ENCODE measurements at regions not wholly inside any gene's neighbourhood (a gene's known extent, or its start where the extent isn't known, plus 50 kb on each side); places are given as distances from the start of the nearest gene placed in this dataset.

DNA sequence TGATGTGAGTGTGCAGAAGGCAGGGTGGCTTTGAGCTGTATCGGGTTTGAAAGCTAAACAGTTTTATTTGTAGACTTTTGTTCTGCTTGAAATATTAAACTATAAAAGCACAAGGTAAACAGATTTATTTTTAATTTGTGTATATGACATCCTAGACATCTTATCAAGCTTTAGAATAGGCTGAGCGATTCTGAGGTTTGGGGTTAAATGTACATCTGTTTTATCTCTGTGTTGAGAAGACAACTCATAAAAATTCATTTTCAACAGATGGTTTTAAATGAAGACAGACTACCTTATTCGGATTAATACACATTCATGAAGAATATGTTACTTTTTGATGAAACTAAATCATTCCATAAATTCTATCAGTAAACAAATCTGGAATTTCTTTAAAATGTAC, 368.8 kb downstream of the RPRM start:
- DNase-seq (ENCODE audit: low read depth in 2 of 3, low spot score in 2 of 3): no peak

DNA sequence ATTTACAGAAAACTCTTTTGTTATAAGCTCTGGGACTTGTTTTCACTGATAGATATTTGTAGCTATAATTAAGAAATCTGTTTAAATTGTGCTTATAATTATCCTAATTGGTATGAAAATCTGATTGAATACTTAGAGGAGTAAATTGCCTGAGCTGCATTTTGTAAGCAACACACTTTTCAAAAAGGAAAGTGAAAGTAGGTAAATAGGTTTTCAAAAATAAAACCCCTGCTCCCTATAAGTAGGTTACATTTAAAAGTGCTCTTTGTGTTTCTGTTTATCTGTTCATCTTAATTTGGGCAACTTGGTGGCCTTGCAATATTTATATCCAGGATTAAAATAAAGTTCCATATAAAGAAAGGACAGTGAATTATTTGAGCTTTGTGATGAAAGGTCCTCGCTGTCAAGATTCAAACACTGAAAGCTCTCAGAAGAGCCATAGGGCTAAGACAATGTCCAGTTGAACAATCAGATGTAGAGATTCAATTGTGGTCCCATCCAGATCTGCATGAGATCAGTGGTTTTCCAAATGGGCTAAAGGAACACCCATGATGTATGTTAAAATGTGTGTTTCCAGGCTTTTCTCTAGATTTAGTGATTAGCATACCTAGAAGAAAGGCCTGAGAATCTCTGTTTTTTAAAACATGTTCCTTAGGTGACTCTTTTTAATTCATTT, 371.6 kb downstream of the RPRM start:
- no peak for DNase-seq (ENCODE audit: low read depth in 2 of 3, low spot score in 2 of 3)

DNA sequence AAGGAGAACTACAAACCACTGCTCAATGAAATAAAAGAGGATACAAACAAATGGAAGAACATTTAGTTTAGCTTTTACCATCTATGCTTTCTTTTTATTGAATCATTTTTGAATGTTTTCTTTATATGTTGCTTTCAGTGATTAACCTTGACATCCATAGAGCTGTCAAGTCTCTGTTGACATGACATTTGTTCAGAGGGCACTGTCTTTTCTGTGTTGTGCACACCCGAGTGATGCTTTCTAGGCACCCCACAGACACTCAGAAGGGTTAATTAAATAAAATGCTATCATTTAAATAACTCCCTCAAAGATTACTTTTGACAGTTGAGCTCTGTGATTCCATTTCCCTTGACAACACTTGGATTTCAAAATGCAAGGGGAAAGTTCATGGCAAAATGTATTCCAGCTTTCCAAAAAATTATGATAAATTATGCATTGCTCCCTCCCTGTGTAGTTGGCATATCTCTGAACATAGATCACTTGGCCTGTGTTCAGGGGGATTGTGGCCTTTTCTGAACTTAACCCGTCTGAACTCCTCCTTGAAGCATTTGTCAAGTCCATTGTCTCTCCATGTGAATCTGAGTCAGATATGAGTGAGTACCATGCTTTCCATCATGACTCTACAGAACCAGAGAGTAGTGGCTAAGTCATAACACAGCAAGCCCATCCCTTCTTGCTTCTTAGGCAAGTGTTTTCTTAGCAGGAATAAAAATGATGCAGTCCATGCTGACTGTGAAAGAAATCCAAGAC, 372.6 kb downstream of the RPRM start:
- DNase-seq (ENCODE audit: low read depth in 2 of 3, low spot score in 2 of 3): no peak

DNA sequence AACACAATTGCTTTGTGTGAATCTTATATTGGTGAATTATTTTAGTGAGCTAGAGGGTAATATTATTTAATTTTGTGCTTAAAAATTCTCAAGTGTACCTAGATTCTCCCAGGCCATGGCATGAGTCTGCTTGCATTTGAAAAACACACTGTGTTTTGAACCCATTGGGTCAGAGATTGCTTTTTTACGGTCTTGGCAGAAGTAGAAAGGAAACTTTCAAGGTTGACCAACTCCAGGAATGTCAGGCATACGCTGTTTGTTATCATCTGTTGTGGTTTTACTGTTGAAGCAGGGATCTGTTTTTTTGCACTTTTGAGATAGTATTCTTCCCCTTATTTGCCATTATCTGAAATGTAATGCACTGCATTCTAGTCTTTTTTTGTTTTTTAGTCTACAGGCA, 377.4 kb downstream of the RPRM start:
- DNase-seq (ENCODE audit: low read depth in 2 of 3, low spot score in 2 of 3): no peak

DNA sequence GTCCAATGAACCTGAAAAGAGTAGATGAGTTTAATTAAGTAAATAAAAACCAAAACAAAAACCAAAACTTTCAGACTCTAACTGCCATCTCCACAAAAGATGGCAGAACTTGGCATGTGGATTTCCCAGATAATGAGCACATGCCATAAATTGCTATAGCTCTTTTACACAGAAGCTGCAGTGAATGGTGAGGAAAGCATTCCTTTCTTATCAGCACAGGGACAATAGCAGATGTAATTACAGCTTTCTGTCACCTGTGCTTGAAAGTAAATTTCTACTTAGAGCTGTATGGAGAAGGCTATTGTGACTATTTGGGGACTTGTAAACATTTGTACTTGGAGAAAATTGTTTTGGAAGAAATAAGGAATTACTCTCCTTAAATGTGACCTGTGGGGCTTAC, 378.4 kb downstream of the RPRM start:
- no peak for DNase-seq (ENCODE audit: low read depth in 2 of 3, low spot score in 2 of 3)

DNA sequence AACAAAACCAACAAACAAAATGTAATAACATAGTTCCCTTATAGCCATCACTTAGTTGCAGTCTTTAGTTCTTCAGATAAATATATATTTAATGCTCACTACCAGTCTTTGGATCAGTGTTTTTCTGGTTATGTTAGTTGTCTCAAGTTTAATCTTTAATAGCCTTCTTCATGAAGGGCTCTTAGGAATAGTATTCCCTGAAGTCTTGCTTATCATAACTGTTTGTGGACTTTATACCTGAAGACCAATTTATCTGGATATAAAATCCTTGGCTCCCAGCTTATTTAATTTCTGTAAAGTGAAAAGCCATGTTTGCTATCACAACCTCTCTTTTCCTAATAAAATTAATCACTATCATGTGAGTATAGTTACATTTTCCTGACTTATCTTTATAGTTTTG, 379.7 kb downstream of the ARL6IP6 start:
- DNase-seq (ENCODE audit: low read depth in 2 of 3, low spot score in 2 of 3): no peak

DNA sequence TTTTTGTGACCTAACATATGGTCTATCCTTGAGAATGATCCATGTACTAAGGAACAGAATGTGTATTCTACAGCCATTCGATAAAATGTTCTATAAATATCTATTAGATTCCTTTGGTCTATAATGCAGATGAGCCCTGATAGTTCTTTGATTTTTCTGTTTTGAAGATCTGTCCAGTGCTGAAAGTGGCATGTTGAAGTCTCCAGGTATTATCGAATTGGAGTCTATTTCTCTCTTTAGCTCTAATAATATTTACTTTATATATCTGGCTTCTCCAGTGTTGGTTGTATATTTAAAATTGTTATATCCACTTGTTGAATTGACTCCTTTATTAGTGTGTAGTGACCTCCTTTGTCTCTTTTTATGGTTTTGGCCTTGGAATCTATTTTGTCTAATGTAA, 377.9 kb downstream of the ARL6IP6 start:
- no peak for DNase-seq (ENCODE audit: low read depth in 2 of 3, low spot score in 2 of 3)

DNA sequence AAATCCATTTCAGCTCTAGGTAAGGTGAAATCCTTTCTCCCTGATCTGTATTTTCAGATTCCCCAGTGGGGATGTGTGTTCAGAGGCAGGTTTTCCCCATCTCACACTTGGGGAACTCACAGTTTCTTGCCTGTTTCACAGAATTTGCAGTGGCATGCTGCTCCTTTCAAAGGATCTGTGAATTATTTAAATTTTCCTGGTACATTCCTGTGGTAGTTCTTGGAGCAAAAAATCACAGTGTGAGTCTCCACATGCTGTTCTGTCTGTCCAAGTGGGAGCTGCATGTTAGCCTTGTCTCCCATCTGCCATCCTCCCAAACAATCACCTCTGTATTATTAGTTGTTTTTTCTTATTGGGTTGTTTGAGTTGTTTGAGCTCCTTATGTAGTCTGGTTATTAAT, 372.9 kb downstream of the ARL6IP6 start:
- no peak for DNase-seq (ENCODE audit: low read depth in 2 of 3, low spot score in 2 of 3)

DNA sequence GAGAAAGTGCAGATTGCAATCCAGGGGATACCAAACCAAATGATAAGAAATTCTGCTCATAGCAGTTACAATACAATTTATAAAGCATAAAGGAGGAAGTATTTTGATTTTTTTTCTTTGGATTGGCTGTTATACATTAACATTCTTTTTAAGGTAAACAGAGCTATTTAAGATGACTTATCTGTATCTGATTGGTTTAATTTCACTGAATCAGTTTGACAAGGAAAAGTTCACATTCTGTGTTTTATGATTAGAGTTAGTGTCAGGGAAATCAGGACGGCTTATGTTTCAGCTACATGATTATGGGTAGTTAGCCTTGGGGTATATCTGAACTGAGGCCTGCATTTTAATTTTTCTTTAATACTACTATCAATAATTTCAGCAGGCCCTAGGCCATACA, 360.9 kb downstream of the ARL6IP6 start:
- no peak for DNase-seq (ENCODE audit: low read depth in 2 of 3, low spot score in 2 of 3)

DNA sequence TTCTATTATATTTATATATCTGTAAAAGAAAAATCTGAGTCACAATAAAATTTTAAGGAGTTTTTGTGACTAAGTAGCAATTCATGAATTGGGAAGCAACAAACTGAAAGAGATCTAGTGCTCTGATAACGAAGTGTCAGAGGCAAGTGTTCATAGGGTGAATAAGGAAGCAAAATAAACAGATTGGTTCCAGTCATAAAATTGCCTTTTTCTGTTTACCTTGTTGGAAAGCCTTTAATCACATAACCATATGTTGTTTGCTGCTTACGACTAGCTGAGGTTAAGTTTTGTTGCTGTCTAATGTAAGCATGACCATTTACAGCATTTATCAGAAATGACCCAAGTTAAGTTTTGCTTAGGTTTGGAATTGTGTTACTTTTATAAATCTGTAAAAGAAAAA, 358.9 kb downstream of the ARL6IP6 start:
- no peak for DNase-seq (ENCODE audit: low read depth in 2 of 3, low spot score in 2 of 3)

DNA sequence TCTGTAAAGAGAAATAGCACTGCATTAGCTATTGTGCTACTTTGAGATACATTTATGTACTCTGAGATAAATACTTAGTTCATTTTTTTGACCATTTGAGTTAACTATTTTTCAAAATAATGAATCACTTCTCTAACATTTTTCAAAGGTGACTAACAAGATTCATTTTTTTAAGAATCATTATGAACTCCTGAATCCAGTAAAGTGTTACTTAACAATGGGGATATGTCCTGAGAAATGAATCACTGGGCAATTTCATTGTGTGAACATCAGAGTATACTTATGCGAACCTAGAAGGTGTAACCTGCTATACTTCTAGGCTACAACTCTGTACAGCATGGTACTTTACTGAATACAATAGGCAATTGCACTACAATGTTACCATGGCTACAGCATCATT, 355.8 kb downstream of the ARL6IP6 start:
- DNase-seq (ENCODE audit: low read depth in 2 of 3, low spot score in 2 of 3): no peak

DNA sequence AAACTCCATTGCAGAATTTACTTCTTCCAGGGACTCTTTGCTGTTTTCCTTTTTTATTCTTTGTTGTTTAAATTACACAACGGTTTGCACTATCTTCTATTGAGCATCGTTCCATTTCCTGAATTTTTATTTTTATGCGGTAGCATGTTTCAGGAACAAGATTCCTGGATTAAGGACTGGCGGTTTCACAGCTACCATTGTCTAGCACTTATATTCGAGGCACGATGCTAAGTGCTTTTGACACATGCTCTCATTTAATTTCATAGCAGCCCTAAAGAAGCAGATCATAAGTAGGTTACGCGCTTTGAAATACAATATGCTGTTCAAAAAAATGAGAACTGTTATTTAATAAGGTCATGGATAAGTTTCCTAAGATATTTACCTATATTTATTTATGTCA, 354.4 kb downstream of the ARL6IP6 start:
- no peak for DNase-seq (ENCODE audit: low read depth in 2 of 3, low spot score in 2 of 3)

DNA sequence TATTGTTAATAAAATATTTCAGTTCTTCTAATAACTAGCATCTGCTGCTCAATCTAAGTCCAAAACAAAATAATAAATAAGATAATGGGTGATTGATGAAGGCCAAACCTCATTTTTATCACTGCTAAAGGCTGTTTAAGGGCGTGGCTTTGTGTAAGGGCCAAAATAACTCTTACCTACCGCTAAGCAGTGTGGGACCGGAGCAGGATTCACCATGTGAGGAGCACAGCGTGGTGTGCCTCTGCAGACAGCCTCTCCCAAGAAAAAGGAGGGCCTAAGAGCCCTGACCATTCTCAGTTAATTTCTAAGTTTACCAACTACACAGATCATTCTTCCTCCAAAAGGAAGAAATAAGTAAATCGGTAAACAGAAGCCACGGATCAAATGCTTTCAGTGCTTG, 353.7 kb downstream of the ARL6IP6 start:
- DNase-seq (ENCODE audit: low read depth in 2 of 3, low spot score in 2 of 3): no peak

DNA sequence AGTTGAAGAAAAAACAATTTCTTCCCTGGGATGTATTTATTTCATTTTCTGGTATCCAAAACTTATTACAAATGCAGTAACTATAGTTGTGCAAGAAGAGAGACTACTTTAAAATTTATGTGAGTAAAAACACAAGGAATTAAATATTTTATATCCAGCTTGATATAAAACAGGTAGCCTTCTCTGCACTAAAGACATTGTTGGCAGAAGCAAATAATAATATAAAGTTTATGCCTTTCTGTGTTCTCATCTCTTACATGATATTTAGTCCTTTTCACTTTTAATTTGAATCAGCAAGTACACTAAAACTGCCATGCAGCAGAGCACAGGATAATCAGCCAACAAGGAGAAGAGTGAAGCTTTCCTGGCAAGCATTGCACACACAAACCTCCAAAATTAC, 352.7 kb downstream of the ARL6IP6 start:
- DNase-seq (ENCODE audit: low read depth in 2 of 3, low spot score in 2 of 3): no peak

DNA sequence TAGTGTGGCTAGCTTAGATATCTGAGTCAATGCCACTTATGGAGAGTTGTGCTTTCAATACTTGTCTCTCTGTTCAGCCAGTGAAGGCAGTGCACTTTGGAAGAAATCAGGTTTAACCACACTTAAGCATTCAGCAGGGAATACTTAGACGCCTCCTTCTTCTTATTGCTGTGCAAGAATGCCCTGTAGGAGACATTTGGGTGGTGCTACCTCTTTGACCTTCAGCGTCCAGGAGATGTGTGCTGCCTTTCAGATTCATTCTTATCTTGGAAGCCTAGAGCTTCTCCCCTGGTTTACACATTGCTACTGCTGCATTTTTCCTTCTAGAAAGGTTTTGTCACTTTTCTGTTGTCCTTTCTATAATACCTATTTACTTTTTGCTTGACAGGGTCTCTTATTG, 350.5 kb downstream of the ARL6IP6 start:
- DNase-seq (ENCODE audit: low read depth in 2 of 3, low spot score in 2 of 3): no peak

DNA sequence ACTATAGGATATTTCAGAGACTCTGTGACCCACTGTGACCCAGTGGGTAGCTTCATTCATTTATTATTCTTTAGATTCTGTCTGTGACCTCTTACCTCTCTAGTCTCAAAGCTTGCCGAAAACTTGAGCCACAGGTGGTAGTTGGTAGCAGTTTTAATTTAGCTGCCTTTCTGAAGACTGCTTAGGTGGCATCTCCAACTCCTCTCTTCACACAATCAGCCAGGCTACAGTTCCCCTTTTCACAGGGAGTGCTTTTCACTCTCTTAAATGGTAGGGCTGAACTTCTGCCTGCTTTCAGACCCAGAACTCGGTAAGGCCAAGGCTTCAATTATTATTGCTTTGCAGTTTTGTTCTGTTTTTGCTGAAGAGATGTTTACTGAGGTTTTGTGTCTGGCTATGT, 349.6 kb downstream of the ARL6IP6 start:
- no peak for DNase-seq (ENCODE audit: low read depth in 2 of 3, low spot score in 2 of 3)

DNA sequence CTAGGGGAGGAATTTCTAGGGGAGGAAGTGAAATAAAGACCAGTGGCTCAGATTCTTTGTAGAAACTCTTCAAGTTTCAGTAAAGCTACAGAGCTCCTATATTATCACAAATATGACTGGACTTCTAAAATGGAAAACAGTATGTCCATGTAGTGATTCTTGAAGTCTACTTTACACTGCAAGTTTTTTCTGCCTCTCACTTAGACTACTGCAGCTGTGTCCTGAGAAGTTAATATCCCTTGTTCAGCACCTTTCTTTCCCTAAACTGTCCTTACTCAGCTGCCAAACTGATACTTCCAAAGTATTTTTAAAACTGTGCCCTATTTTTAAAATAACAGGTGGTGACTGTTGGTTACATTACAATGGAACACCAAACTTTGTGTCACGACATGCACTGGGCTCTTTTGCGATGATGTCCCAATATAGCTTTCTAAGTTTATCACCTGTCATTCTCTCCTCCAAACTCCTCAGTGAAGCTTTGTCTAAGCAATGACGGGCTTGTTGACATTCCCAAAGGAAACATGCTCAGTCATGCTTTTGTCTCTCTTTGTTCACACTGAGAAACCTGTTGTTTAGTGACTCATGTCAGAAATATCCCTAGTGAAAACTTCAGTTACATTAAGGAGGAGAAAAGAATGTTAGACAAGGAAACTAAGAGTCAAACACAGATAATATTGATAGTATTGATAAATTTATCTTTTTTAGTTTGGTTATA, 341.1 kb downstream of the ARL6IP6 start:
- no peak for DNase-seq (ENCODE audit: low read depth in 2 of 3, low spot score in 2 of 3)

DNA sequence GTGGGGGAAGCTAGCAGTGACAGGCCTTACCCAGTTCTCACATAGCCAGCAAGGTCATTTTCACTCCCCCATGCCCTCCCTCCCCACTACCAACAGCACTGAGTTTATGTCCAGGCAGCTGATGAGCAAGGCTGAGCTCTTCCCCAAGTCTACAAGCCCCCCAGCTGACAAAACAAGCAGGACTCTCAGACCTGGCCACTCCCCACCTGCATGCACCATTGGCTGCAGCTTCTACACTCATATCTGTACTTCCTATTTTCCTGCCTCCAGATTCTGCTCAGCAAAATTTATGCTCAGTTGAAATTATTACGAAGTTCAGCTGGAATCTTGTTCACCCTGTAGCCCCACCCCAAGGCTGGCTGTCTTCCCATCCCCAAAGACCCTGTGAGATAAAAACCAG, 339.3 kb downstream of the ARL6IP6 start:
- DNase-seq (ENCODE audit: low read depth in 2 of 3, low spot score in 2 of 3): no peak

DNA sequence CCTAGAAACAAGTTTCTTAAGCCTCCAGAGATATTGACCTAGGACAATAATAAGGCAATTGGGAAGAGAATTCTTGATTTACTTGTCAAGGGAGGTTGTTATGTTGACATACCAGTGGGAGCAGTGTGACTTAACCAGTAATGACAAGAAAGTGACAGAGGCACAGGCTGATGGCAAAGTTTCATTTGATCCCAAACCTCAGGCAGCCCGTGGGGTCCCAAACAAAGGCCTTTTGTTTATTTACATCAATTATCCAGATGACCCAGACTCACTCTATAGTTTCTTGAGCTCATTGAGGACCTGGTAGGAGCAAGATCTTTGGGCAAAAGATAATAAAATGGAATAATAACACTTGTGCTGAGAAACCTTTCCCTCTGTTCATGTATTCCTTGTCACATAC, 336.8 kb downstream of the ARL6IP6 start:
- no peak for DNase-seq (ENCODE audit: low read depth in 2 of 3, low spot score in 2 of 3)

DNA sequence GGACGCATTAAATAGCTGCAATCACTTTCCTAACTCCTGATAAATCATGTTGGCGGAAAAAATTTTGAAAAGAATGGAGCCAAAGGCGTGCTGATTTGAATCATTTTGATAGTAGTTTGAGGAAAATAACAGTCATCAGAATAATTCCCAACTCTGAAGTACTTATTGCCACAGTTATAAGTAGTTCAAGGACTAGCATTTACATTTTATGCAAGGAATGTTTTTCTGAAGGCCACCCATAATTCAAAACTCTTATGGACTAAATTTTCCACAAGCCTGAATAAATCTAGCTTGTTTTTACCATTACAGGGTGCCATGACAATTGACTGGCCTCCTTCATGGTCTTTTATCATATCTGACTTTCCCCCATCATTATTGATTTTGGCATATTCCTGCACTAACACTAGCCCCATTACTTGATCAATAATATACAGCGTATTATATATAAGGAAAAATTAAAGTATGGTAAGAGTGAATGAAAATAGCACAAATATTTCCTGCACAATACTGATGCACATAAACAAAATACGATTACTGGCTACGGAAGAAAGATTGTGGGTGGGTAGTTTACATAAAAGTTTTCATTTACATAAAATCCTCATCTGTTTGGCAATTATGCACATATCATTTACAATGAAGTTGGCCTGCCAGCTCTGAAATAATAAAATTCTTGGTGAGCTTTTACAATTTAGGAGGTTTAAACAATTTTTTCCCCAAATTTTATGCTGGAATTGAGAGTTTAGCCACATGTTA, 334.6 kb downstream of the ARL6IP6 start:
- DNase-seq (ENCODE audit: low read depth in 2 of 3, low spot score in 2 of 3): no peak

DNA sequence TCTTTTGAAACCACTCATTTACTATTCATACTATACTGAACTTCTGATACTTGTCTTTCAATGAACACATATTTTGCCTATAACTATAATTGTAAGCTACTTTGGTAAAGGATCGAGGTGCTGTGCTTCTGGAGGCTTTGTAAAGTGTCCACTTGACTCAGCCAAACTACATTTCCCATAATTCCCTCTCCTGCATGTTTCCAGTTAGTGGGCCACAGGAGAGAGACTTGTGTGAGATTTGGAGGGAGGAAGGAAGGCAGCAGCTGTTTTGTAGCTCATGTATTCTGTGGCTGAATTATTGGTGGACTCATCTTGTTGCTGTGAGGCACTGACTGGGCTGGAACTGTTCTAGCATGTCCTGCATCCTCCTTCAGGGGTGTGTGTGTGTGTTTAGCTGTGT, 328.8 kb downstream of the ARL6IP6 start:
- DNase-seq (ENCODE audit: low read depth in 2 of 3, low spot score in 2 of 3): no peak

Measured in hematopoietic multipotent progenitor cell (in vitro differentiated cells).